GM12873 (cell line): ENCODE measurements at regions not wholly inside any gene's neighbourhood (a gene's known extent, or its start where the extent isn't known, plus 50 kb on each side); places are given as distances from the start of the nearest gene placed in this dataset.

Source experiments
- CTCF ChIP-seq: IDR thresholded peaks from 2 replicates; pipeline ENCODE4 v1.5.1; 2012; ENCODE audit warnings: low read depth, mild to moderate bottlenecking, moderate library complexity, low read length, control low read depth; ENCODE audit not compliant: insufficient read depth; ENCODE audit errors: missing control alignments

- no peak for TF ChIP-seq CTCF
Measured at GRCh38 chr19:20453425-20453935, 112.1 kb downstream of the ZNF737 start.

- no peak for TF ChIP-seq CTCF
Measured at GRCh38 chr19:20444202-20444885, 121.2 kb downstream of the ZNF737 start.

GRCh38 chr19:20431826-20432225 is 133.8 kb downstream of the ZNF737 start:
- TF ChIP-seq CTCF, result no peak

- TF ChIP-seq CTCF, result no peak
Measured at GRCh38 chr19:20423381-20424197, 142.0 kb downstream of the ZNF737 start.

GRCh38 chr19:20422216-20423205 is 143.1 kb downstream of the ZNF737 start:
- TF ChIP-seq CTCF, result no peak

GRCh38 chr19:20416661-20417060 is 148.9 kb downstream of the ZNF737 start:
- TF ChIP-seq CTCF, result no peak
